ENCODE measurements at regions not wholly inside any gene's neighbourhood (a gene's known extent, or its start where the extent isn't known, plus 50 kb on each side); places are given as distances from the start of the nearest gene placed in this dataset.

GRCh38 chr17:21474815-21475214 lies 98.7 kb downstream of the KCNJ12 start:
- no peak for TF ChIP-seq CTCF (IDR thresholded peaks at IDR 0.05)
- TF ChIP-seq POLR2AphosphoS5 (IDR thresholded peaks at IDR 0.05) = no peak
